GM12873 (cell line): ENCODE measurements at regions not wholly inside any gene's neighbourhood (a gene's known extent, or its start where the extent isn't known, plus 50 kb on each side); places are given as distances from the start of the nearest gene placed in this dataset.

Source experiments
- CTCF ChIP-seq: IDR thresholded peaks from 2 replicates; pipeline ENCODE4 v1.5.1; 2012; ENCODE audit warnings: low read depth, mild to moderate bottlenecking, moderate library complexity, low read length, control low read depth; ENCODE audit not compliant: insufficient read depth; ENCODE audit errors: missing control alignments

GRCh38 chr5:52728224-52728623, 59.5 kb upstream of the ITGA1 start:
- no peak for TF ChIP-seq CTCF

- no peak for TF ChIP-seq CTCF
These were observed 59.0 kb upstream of the ITGA1 start for GRCh38 chr5:52728686-52729085.

- no peak for TF ChIP-seq CTCF
These were observed 56.3 kb upstream of the ITGA1 start for GRCh38 chr5:52731274-52732027.

- TF ChIP-seq CTCF: no peak
These were observed 53.2 kb upstream of the ITGA1 start for GRCh38 chr5:52734557-52734956.

- TF ChIP-seq CTCF: no peak
These were observed 52.6 kb upstream of the ITGA1 start for GRCh38 chr5:52735139-52735538.
